Osteocyte (in vitro differentiated cells): ENCODE measurements at regions not wholly inside any gene's neighbourhood (a gene's known extent, or its start where the extent isn't known, plus 50 kb on each side); places are given as distances from the start of the nearest gene placed in this dataset.
"Not testable (repeated sequence)": the region's sequence is repeated elsewhere in the genome, so short reads cannot be mapped to it uniquely, and the experiment has no call there.

ENCODE experiments used
- DNase-seq: peaks from one replicate; pipeline ENCODE4 v3.0.0; 2021; ENCODE audit warnings: mixed read lengths; ENCODE audit not compliant: unreplicated experiment; ENCODE audit errors: extremely low spot score
- H3K27ac Mint-ChIP-seq: one replicate; pipeline ENCODE4 v1.8.0; 2021; ENCODE audit warnings: mild to moderate bottlenecking, mixed read lengths; ENCODE audit not compliant: unreplicated experiment
- H3K27me3 Mint-ChIP-seq: one replicate; pipeline ENCODE4 v1.8.0; 2021; ENCODE audit warnings: mixed read lengths; ENCODE audit not compliant: unreplicated experiment
- H3K36me3 Mint-ChIP-seq: one replicate; pipeline ENCODE4 v1.8.0; 2021; ENCODE audit warnings: mixed read lengths; ENCODE audit not compliant: unreplicated experiment
- H3K4me1 Mint-ChIP-seq: one replicate; pipeline ENCODE4 v1.8.0; 2021; ENCODE audit warnings: mixed read lengths; ENCODE audit not compliant: unreplicated experiment
- H3K4me3 Mint-ChIP-seq: one replicate; pipeline ENCODE4 v1.8.0; 2021; ENCODE audit warnings: mild to moderate bottlenecking, moderate library complexity, mixed read lengths; ENCODE audit not compliant: unreplicated experiment
- H3K9me3 Mint-ChIP-seq: one replicate; pipeline ENCODE4 v1.8.0; 2021; ENCODE audit warnings: mixed read lengths; ENCODE audit not compliant: unreplicated experiment
- CTCF ChIP-seq: fragments of 200-600 bp; sonication (generic); IDR thresholded peaks from 2 replicates; pipeline ENCODE4 v1.5.0; 2021; ENCODE audit warnings: antibody characterized with exemption, mild to moderate bottlenecking, moderate library complexity

- H3K27ac Mint-ChIP-seq: no peak overlapping the region
- H3K27me3 Mint-ChIP-seq: peaks cover 5% of the 10 kb centered on the region
- H3K4me1 Mint-ChIP-seq: no peaks in the 10 kb centered on the region
- no peak for TF ChIP-seq CTCF
- H3K9me3 Mint-ChIP-seq: no peaks in the 10 kb centered on the region
- no peaks in the 10 kb centered on the region for H3K36me3 Mint-ChIP-seq
- no peak for DNase-seq
- H3K4me3 Mint-ChIP-seq: no peak overlapping the region
These were observed 537.7 kb downstream of the TRAM1L1 start for GRCh38 chr4:116547632-116548031.

GRCh38 chr4:116546759-116547158 is 538.6 kb downstream of the TRAM1L1 start:
- Mint-ChIP-seq H3K9me3 (no peaks in the 10 kb centered on the region), H3K4me1 (no peaks in the 10 kb centered on the region), H3K27ac (no peak overlapping the region), H3K4me3 (no peak overlapping the region), H3K27me3 (peaks cover 5% of the 10 kb centered on the region), H3K36me3 (no peaks in the 10 kb centered on the region)
- no peak for DNase-seq
- no peak for TF ChIP-seq CTCF

GRCh38 chr4:116544946-116545345 is 540.4 kb downstream of the TRAM1L1 start:
- Mint-ChIP-seq H3K27ac (no peak overlapping the region), H3K9me3 (no peaks in the 10 kb centered on the region), H3K27me3 (peaks cover 3% of the 10 kb centered on the region), H3K4me1 (no peaks in the 10 kb centered on the region), H3K4me3 (no peak overlapping the region), H3K36me3 (no peaks in the 10 kb centered on the region)
- no peak for TF ChIP-seq CTCF
- DNase-seq: no peak

GRCh38 chr4:116539744-116540143 is 545.6 kb downstream of the TRAM1L1 start:
- Mint-ChIP-seq H3K4me3 (no peak overlapping the region), H3K9me3 (no peaks in the 10 kb centered on the region), H3K27me3 (no peaks in the 10 kb centered on the region), H3K36me3 (no peaks in the 10 kb centered on the region), H3K4me1 (no peaks in the 10 kb centered on the region), H3K27ac (no peak overlapping the region)
- no peak for TF ChIP-seq CTCF
- no peak for DNase-seq

- H3K4me1 Mint-ChIP-seq: no peaks in the 10 kb centered on the region
- no peak overlapping the region for H3K4me3 Mint-ChIP-seq
- H3K36me3 Mint-ChIP-seq: no peaks in the 10 kb centered on the region
- H3K27me3 Mint-ChIP-seq: no peaks in the 10 kb centered on the region
- no peak for DNase-seq
- TF ChIP-seq CTCF: no peak
- H3K9me3 Mint-ChIP-seq: no peaks in the 10 kb centered on the region
- no peak overlapping the region for H3K27ac Mint-ChIP-seq
These were observed 547.5 kb downstream of the TRAM1L1 start for GRCh38 chr4:116537828-116538227.

GRCh38 chr4:116536024-116536423 is 549.4 kb downstream of the TRAM1L1 start:
- not testable (repeated sequence) for DNase-seq

More at GRCh38 chr4:116536024-116536423, 549.4 kb downstream of the TRAM1L1 start:
- H3K9me3 Mint-ChIP-seq, H3K36me3 Mint-ChIP-seq, H3K27ac Mint-ChIP-seq, H3K4me1 Mint-ChIP-seq, H3K4me3 Mint-ChIP-seq, H3K27me3 Mint-ChIP-seq: not testable (repeated sequence)
